KMS-11 (cell line): ENCODE measurements at regions not wholly inside any gene's neighbourhood (a gene's known extent, or its start where the extent isn't known, plus 50 kb on each side); places are given as distances from the start of the nearest gene placed in this dataset.

Source experiments
- H2AFZ ChIP-seq: fragments of 200-600 bp; sonication (generic); 2 replicates; pipeline ENCODE4 v1.6.1; 2016; ENCODE audit warnings: antibody characterized with exemption, mixed run types, low read depth
- H3K27ac ChIP-seq: fragments of 200-600 bp; sonication (generic); 2 replicates; pipeline ENCODE4 v1.6.1; 2016; ENCODE audit warnings: mild to moderate bottlenecking, mixed run types
- H3K27me3 ChIP-seq: fragments of 200-600 bp; sonication (generic); 2 replicates; pipeline ENCODE4 v1.6.1; 2017; ENCODE audit warnings: mild to moderate bottlenecking, low read depth, mixed run types, moderate library complexity; ENCODE audit not compliant: insufficient read depth
- H3K36me3 ChIP-seq: fragments of 200-600 bp; sonication (generic); 2 replicates; pipeline ENCODE4 v1.6.1; 2017; ENCODE audit warnings: mild to moderate bottlenecking, mixed run types; ENCODE audit not compliant: insufficient read depth
- H3K4me1 ChIP-seq: fragments of 200-600 bp; sonication (generic); 2 replicates; pipeline ENCODE4 v1.6.1; 2016; ENCODE audit warnings: mild to moderate bottlenecking, low read depth, mixed run types; ENCODE audit not compliant: poor library complexity, severe bottlenecking
- H3K4me2 ChIP-seq: fragments of 200-600 bp; sonication (generic); 2 replicates; pipeline ENCODE4 v1.7.0; 2016; ENCODE audit warnings: mild to moderate bottlenecking, mixed run types
- H3K4me3 ChIP-seq: fragments of 200-600 bp; sonication (generic); IDR thresholded peaks from 2 replicates; pipeline ENCODE4 v1.6.1; 2017; ENCODE audit warnings: low read depth, low read length, mixed read lengths; ENCODE audit not compliant: insufficient read depth
- H3K79me2 ChIP-seq: fragments of 200-600 bp; sonication (generic); 2 replicates; pipeline ENCODE4 v1.6.1; 2016; ENCODE audit warnings: low read depth, mixed run types; ENCODE audit not compliant: insufficient read depth
- H3K9ac ChIP-seq: fragments of 200-600 bp; sonication (generic); 2 replicates; pipeline ENCODE4 v1.6.1; 2016; ENCODE audit warnings: mild to moderate bottlenecking, mixed run types
- H4K20me1 ChIP-seq: fragments of 200-600 bp; sonication (generic); 2 replicates; pipeline ENCODE4 v1.6.1; 2016; ENCODE audit warnings: mild to moderate bottlenecking, mixed run types; ENCODE audit not compliant: insufficient read depth
- TF ChIP-seq, protein P1 (sequence below): fragments of 200-600 bp; sonication (generic); conservative IDR thresholded peaks from 2 replicates; pipeline ENCODE4 v1.6.1; 2017; ENCODE audit warnings: low read depth, mild to moderate bottlenecking, antibody characterized with exemption, low read length, moderate library complexity, mixed read lengths

DNA sequence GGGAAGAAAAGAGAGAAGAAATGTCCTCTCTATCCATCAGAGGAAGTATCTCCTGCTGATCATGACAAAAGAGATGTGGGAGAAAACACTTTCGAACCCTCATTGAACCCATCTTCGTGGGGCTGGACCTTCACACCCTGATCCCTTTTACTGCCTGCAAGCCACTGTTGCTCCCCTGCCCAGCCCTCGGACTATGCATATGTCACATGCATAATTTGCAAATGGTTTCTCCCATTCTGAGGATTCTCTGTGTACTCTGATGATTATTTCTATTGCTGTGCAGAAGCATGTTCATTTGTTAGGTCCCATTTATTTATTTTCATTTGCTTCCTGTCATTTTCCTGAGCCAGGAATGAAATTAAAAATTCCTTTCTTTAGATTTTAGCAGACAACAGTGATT lies 64.7 kb downstream of the DNAAF9 start:
- H4K20me1 ChIP-seq = no peaks in the 10 kb centered on the region
- H3K79me2 ChIP-seq = no peaks in the 10 kb centered on the region
- H3K36me3 ChIP-seq = no peaks in the 10 kb centered on the region
- H3K27ac ChIP-seq = no peak overlapping the region
- H3K4me2 ChIP-seq = no peak overlapping the region
- no peak overlapping the region for H3K9ac ChIP-seq
- H3K27me3 ChIP-seq = no peaks in the 10 kb centered on the region
- TF ChIP-seq, protein P1, sequence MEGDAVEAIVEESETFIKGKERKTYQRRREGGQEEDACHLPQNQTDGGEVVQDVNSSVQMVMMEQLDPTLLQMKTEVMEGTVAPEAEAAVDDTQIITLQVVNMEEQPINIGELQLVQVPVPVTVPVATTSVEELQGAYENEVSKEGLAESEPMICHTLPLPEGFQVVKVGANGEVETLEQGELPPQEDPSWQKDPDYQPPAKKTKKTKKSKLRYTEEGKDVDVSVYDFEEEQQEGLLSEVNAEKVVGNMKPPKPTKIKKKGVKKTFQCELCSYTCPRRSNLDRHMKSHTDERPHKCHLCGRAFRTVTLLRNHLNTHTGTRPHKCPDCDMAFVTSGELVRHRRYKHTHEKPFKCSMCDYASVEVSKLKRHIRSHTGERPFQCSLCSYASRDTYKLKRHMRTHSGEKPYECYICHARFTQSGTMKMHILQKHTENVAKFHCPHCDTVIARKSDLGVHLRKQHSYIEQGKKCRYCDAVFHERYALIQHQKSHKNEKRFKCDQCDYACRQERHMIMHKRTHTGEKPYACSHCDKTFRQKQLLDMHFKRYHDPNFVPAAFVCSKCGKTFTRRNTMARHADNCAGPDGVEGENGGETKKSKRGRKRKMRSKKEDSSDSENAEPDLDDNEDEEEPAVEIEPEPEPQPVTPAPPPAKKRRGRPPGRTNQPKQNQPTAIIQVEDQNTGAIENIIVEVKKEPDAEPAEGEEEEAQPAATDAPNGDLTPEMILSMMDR = no peak
- H3K4me3 ChIP-seq = no peak overlapping the region
- H3K4me1 ChIP-seq = no peaks in the 10 kb centered on the region
- no peak overlapping the region for H2AFZ ChIP-seq

DNA sequence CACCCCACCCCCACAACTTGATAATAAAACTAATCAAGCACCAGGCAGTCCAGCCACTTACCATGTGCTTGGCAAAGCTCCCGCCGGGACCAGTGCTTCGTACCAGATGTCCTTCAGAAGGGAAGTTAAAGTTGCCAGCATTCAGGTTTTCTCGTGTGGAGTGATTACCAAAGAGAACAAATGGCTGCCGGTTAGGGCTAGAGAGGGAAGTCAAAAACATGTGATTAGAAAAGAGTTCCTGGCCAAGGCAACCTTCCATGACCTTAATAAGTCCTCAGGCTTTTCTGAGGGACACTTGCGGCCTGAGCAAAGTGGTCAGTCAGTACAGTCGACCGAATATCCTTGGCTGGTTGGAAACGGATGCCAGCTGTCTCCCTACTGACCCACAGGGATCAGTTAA lies 67.0 kb downstream of the DNAAF9 start:
- Histone ChIP-seq H2AFZ (no peak overlapping the region), H3K27me3 (no peaks in the 10 kb centered on the region), H3K4me3 (no peak overlapping the region), H3K4me1 (no peaks in the 10 kb centered on the region), H3K4me2 (no peak overlapping the region), H3K27ac (no peak overlapping the region), H3K9ac (no peak overlapping the region), H4K20me1 (no peaks in the 10 kb centered on the region), H3K79me2 (no peaks in the 10 kb centered on the region), H3K36me3 (no peaks in the 10 kb centered on the region)
- TF ChIP-seq, protein P1 = no peak

DNA sequence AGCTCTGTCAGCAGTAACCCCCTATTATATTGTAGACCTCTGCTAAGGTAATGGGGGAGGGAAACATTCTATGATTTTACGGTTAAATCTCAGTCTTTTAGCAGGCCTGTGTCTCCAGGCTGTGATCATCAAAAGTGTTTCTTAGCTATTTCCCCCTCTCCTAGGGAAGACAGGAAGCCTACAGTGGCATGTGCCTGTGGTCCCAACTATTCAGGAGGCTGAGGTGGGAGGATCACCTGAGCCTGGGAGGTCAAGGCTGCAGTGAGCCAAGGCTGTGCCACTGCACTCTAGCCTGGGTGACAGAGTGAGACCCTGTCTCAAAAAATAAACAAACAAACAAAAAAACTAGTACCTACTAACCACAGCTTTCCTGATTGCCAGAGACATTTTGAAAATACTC lies 67.9 kb downstream of the DNAAF9 start:
- H3K79me2 ChIP-seq = no peaks in the 10 kb centered on the region
- no peak overlapping the region for H3K4me3 ChIP-seq
- no peak overlapping the region for H2AFZ ChIP-seq
- no peaks in the 10 kb centered on the region for H3K4me1 ChIP-seq
- no peak overlapping the region for H3K27ac ChIP-seq
- no peaks in the 10 kb centered on the region for H3K27me3 ChIP-seq
- H3K4me2 ChIP-seq = no peak overlapping the region
- TF ChIP-seq, protein P1 = no peak
- H3K9ac ChIP-seq = no peak overlapping the region
- no peaks in the 10 kb centered on the region for H4K20me1 ChIP-seq
- H3K36me3 ChIP-seq = no peaks in the 10 kb centered on the region

DNA sequence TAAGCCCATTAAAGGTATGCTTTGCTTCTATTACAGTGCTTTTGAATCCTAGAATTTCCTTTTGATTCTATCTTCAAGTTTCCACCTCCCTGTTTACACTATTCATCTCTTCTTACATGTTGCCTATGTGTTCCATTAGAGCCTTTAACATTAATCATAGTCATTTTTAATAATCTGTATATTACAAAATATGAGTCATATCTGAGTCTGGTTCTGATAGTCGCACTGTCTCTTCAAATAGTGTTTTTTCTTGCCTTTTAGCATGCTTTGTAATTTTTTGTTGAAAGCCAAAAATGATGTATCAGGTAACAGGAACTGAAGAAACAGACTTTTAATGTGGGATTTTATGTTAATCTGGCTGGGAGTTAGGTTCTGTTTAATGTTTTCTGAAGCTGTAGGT lies 68.4 kb downstream of the DNAAF9 start:
- H3K27ac ChIP-seq = no peak overlapping the region
- H3K79me2 ChIP-seq = no peaks in the 10 kb centered on the region
- no peaks in the 10 kb centered on the region for H3K4me1 ChIP-seq
- H3K4me3 ChIP-seq = no peak overlapping the region
- no peak overlapping the region for H2AFZ ChIP-seq
- TF ChIP-seq, protein P1 = no peak
- H4K20me1 ChIP-seq = no peaks in the 10 kb centered on the region
- no peak overlapping the region for H3K4me2 ChIP-seq
- H3K27me3 ChIP-seq = no peaks in the 10 kb centered on the region
- H3K36me3 ChIP-seq = no peaks in the 10 kb centered on the region
- H3K9ac ChIP-seq = no peak overlapping the region
